GM23338 (cell line): ENCODE measurements at regions not wholly inside any gene's neighbourhood (a gene's known extent, or its start where the extent isn't known, plus 50 kb on each side); places are given as distances from the start of the nearest gene placed in this dataset.
A peak's percentile ranks its signal among the peaks of the same experiment; 100 is the strongest.

Source experiments
- ATAC-seq: fragments of 200-7000 bp; cut with Tn5 transposase; 3 replicates; pipeline ENCODE4 v1.9.1; 2020
- DNase-seq: peaks from one replicate; pipeline ENCODE4 v3.0.0-alpha.2; 2015; ENCODE audit warnings: low spot score
- H2AFZ ChIP-seq: fragments of 200-600 bp; sonication (generic); 2 replicates; pipeline ENCODE4 v1.8.0; 2016; ENCODE audit warnings: antibody characterized with exemption, mild to moderate bottlenecking, moderate library complexity
- H3F3A ChIP-seq: fragments of 200-600 bp; sonication (generic); replicated peaks from 2 replicates; pipeline ENCODE4 v1.8.0; 2017; ENCODE audit warnings: antibody characterized with exemption, mixed run types, low read depth
- H3K27ac ChIP-seq: fragments of 200-600 bp; sonication (generic); 2 replicates; pipeline ENCODE4 v1.6.1; 2016; ENCODE audit warnings: low read depth
- H3K27me3 ChIP-seq: fragments of 200-600 bp; sonication (generic); 2 replicates; pipeline ENCODE4 v1.8.0; 2016; ENCODE audit warnings: mild to moderate bottlenecking, mixed run types, moderate library complexity; ENCODE audit not compliant: insufficient read depth
- H3K36me3 ChIP-seq: fragments of 200-600 bp; sonication (generic); 2 replicates; pipeline ENCODE4 v1.8.0; 2016; ENCODE audit warnings: mild to moderate bottlenecking; ENCODE audit not compliant: insufficient read depth
- H3K4me1 ChIP-seq: fragments of 200-600 bp; sonication (generic); 2 replicates; pipeline ENCODE4 v1.8.0; 2016; ENCODE audit warnings: mild to moderate bottlenecking, moderate library complexity; ENCODE audit not compliant: insufficient read depth
- H3K4me2 ChIP-seq: fragments of 200-600 bp; sonication (generic); 2 replicates; pipeline ENCODE4 v1.7.1; 2017; ENCODE audit warnings: mixed run types
- H3K4me3 ChIP-seq: fragments of 200-600 bp; sonication (generic); 2 replicates; pipeline ENCODE4 v1.6.1; 2016; ENCODE audit warnings: mixed run types
- H3K79me2 ChIP-seq: fragments of 200-600 bp; sonication (generic); replicated peaks from 2 replicates; pipeline ENCODE4 v1.8.0; 2017; ENCODE audit warnings: mild to moderate bottlenecking; ENCODE audit not compliant: insufficient read depth
- H3K9me2 ChIP-seq: fragments of 200-600 bp; sonication (generic); 2 replicates; pipeline ENCODE4 v1.8.0; 2017; ENCODE audit not compliant: insufficient read depth
- H4K20me1 ChIP-seq: fragments of 200-600 bp; sonication (generic); replicated peaks from 2 replicates; pipeline ENCODE4 v1.8.0; 2017; ENCODE audit warnings: mild to moderate bottlenecking; ENCODE audit not compliant: insufficient read depth
- H3K27ac Mint-ChIP-seq: 2 replicates; pipeline ENCODE4 v1.8.0; 2020; ENCODE audit warnings: inconsistent platforms, mild to moderate bottlenecking, moderate library complexity, mixed read lengths
- H3K27me3 Mint-ChIP-seq: 3 replicates; pipeline ENCODE4 v1.8.0; 2022; ENCODE audit warnings: low read depth, mild to moderate bottlenecking, moderate library complexity, mixed read lengths, inconsistent platforms; ENCODE audit not compliant: insufficient read depth, poor library complexity
- H3K36me3 Mint-ChIP-seq: 3 replicates; pipeline ENCODE4 v1.8.0; 2021; ENCODE audit warnings: low read depth, mild to moderate bottlenecking, inconsistent platforms, moderate library complexity, mixed read lengths
- H3K4me1 Mint-ChIP-seq: 3 replicates; pipeline ENCODE4 v1.8.0; 2020; ENCODE audit warnings: mild to moderate bottlenecking, inconsistent platforms, mixed read lengths
- H3K4me3 Mint-ChIP-seq: 3 replicates; pipeline ENCODE4 v1.8.0; 2021; ENCODE audit warnings: moderate library complexity, mild to moderate bottlenecking, inconsistent platforms, mixed read lengths
- H3K9me3 Mint-ChIP-seq: 3 replicates; pipeline ENCODE4 v1.8.0; 2020; ENCODE audit warnings: moderate library complexity, mild to moderate bottlenecking, inconsistent platforms, mixed read lengths
- CREB1 ChIP-seq: fragments of 250-450 bp; sonication (Bioruptor Pico); IDR thresholded peaks from 2 replicates; pipeline ENCODE4 v1.5.0; 2020; ENCODE audit warnings: low read depth, mild to moderate bottlenecking, moderate library complexity
- CTCF ChIP-seq, 2 experiments: fragments of 200-600 bp in 1 of 2; sonication (generic) in 1 of 2; conservative IDR thresholded peaks; 2 replicates each; pipeline versions ENCODE4 v1.5.1 to v1.6.1; 2016 to 2017; ENCODE audit warnings: antibody characterized with exemption in 2 of 2, low read depth in 2 of 2, mild to moderate bottlenecking in 2 of 2, moderate library complexity in 1 of 2
- ETS1 ChIP-seq: IDR thresholded peaks from 2 replicates; pipeline ENCODE4 v1.6.1; 2016; ENCODE audit warnings: antibody characterized with exemption
- EZH2 ChIP-seq: fragments of 200-600 bp; sonication (generic); IDR thresholded peaks from one replicate; pipeline ENCODE4 v1.8.0; 2017; ENCODE audit warnings: antibody characterized with exemption, mild to moderate bottlenecking, low read depth; ENCODE audit not compliant: unreplicated experiment
- NANOG ChIP-seq: IDR thresholded peaks from 2 replicates; pipeline ENCODE4 v1.6.1; 2016; ENCODE audit warnings: antibody characterized with exemption, borderline replicate concordance
- POLR2AphosphoS5 ChIP-seq: IDR thresholded peaks from 2 replicates; pipeline ENCODE4 v1.6.1; 2016; ENCODE audit warnings: antibody characterized with exemption, low read depth
- REST ChIP-seq: IDR thresholded peaks from one replicate; pipeline ENCODE4 v1.6.1; 2018; ENCODE audit warnings: antibody characterized with exemption; ENCODE audit not compliant: unreplicated experiment
- STAT1 ChIP-seq: IDR thresholded peaks from one replicate; pipeline ENCODE4 v1.6.1; 2016; ENCODE audit warnings: antibody characterized with exemption; ENCODE audit not compliant: unreplicated experiment
- ZNF114 ChIP-seq: fragments of 250-450 bp; sonication (Bioruptor Pico); IDR thresholded peaks from 2 replicates; pipeline ENCODE4 v1.5.0; 2020; ENCODE audit warnings: mild to moderate bottlenecking, moderate library complexity
- ZNF331 ChIP-seq: fragments of 250-450 bp; sonication (Bioruptor Pico); IDR thresholded peaks from 2 replicates; pipeline ENCODE4 v1.5.0; 2020; ENCODE audit warnings: low read depth, mild to moderate bottlenecking, moderate library complexity

GRCh38 chr11:114783805-114784204, 105.5 kb downstream of the NXPE2 start (continued):
- TF ChIP-seq REST = no peak

GRCh38 chr11:114784216-114784615, 105.9 kb downstream of the NXPE2 start:
- H3K4me3 Mint-ChIP-seq = no peak overlapping the region
- H3K36me3 Mint-ChIP-seq = no peaks in the 10 kb centered on the region
- Histone ChIP-seq H3K9me2 (no peaks in the 10 kb centered on the region), H3K4me1 (no peaks in the 10 kb centered on the region; the same call in 1 of the 2 replicates), H3K27ac (no peak overlapping the region), H4K20me1 (no peaks in the 10 kb centered on the region), H3F3A (no peaks in the 10 kb centered on the region), H3K4me2 (no peak overlapping the region), H3K36me3 (no peaks in the 10 kb centered on the region), H3K4me3 (no peak overlapping the region), H3K79me2 (no peaks in the 10 kb centered on the region), H2AFZ (peak overlapping the region; percentile 47), H3K27me3 (no peaks in the 10 kb centered on the region)
- TF ChIP-seq NANOG (no peak), STAT1 (no peak), EZH2 (no peak), ZNF114 (CRISPR knock-in tag) (no peak), ZNF331 (CRISPR knock-in tag) (no peak), CREB1 (CRISPR knock-in tag) (no peak), ETS1 (no peak)
- H3K27me3 Mint-ChIP-seq = peaks cover 1% of the 10 kb centered on the region
- peaks cover 14% of the 10 kb centered on the region for H3K4me1 Mint-ChIP-seq
- DNase-seq (no peak), ATAC-seq (no peak)
- H3K9me3 Mint-ChIP-seq = no peaks in the 10 kb centered on the region
- no peak overlapping the region for H3K27ac Mint-ChIP-seq

GRCh38 chr11:114784891-114785290, 106.6 kb downstream of the NXPE2 start:
- Histone ChIP-seq H4K20me1 (no peaks in the 10 kb centered on the region), H3K36me3 (no peaks in the 10 kb centered on the region), H3K9me2 (no peaks in the 10 kb centered on the region), H3K79me2 (no peaks in the 10 kb centered on the region), H3F3A (no peaks in the 10 kb centered on the region), H3K4me1 (no peaks in the 10 kb centered on the region; the same call in 1 of the 2 replicates), H3K4me2 (no peak overlapping the region), H3K4me3 (no peak overlapping the region), H3K27ac (no peak overlapping the region), H3K27me3 (no peaks in the 10 kb centered on the region), H2AFZ (peak overlapping the region; percentile 47; the same call in 1 of the 2 replicates)
- no peaks in the 10 kb centered on the region for H3K9me3 Mint-ChIP-seq
- peaks cover 10% of the 10 kb centered on the region for H3K4me1 Mint-ChIP-seq
- no peak overlapping the region for H3K27ac Mint-ChIP-seq
- H3K4me3 Mint-ChIP-seq = no peak overlapping the region
- ATAC-seq (no peak), DNase-seq (no peak)
- TF ChIP-seq ZNF331 (CRISPR knock-in tag) (no peak), STAT1 (no peak), CREB1 (CRISPR knock-in tag) (no peak), CTCF (conservative IDR thresholded peaks at IDR 0.05; ENCODE audit: low read depth in 2 of 2) (no peak), POLR2AphosphoS5 (no peak)
- no peaks in the 10 kb centered on the region for H3K36me3 Mint-ChIP-seq
- H3K27me3 Mint-ChIP-seq = peaks cover 1% of the 10 kb centered on the region
